ENCODE measurements at regions not wholly inside any gene's neighbourhood (a gene's known extent, or its start where the extent isn't known, plus 50 kb on each side); places are given as distances from the start of the nearest gene placed in this dataset.

DNA sequence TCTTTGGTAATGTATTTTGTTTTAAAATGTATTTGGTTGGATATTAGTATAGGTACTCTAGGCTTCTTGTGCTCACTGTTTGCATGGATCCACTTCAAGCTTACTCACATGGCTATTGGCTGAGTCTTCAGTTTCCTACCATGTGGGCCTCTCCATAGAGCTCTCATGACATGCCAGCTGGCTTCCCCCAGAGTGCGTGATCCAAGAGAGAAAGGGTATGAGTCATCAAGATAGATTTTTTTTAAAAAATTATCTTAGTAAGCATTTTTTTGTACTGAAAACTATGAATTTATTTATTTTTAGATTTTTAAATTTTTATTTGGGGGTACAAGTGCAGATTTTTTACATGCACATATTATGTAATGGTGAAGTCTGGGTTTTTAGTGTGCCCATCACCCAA lies 219.1 kb upstream of the AMOT start:
- TF ChIP-seq ZKSCAN5 (CRISPR knock-in tag; IDR thresholded peaks at IDR 0.05): no peak
- TF ChIP-seq MAFK (conservative IDR thresholded peaks at IDR 0.05 in 1 of 2, IDR thresholded peaks at IDR 0.05 in 1 of 2; ENCODE audit: low read length in 2 of 2): peak in 1 of 2 experiments; percentile 53; a peak in 2 of 4 replicates
- TF ChIP-seq MAFF (IDR thresholded peaks at IDR 0.05; ENCODE audit: low read depth, low read length): peak; percentile 44; the same call in 1 of the 2 replicates
- Histone ChIP-seq H3K36me3 (replicated peaks in 1 of 2; ENCODE audit: control insufficient read depth in 1 of 2, insufficient read depth in 2 of 2, low read length in 2 of 2) (no peaks in the 10 kb centered on the region), H3K4me1 (ENCODE audit: insufficient read depth, low read length) (no peaks in the 10 kb centered on the region), H4K20me1 (ENCODE audit: insufficient read depth, low read length) (no peaks in the 10 kb centered on the region), H3K4me2 (ENCODE audit: low read depth, low read length) (no peak overlapping the region), H3K9me3 (ENCODE audit: low read length) (no peaks in the 10 kb centered on the region), H2AFZ (ENCODE audit: low read length) (no peak overlapping the region), H3K4me3 (replicated peaks in 1 of 3; ENCODE audit: insufficient read depth in 1 of 3, low read depth in 2 of 3, low read length in 3 of 3) (no peak overlapping the region), H3K79me2 (ENCODE audit: insufficient read depth, low read length) (no peaks in the 10 kb centered on the region), H3K27ac (ENCODE audit: extremely low read length, insufficient read depth, low read length) (no peak overlapping the region), H3K27me3 (ENCODE audit: control insufficient read depth in 1 of 2, insufficient read depth in 2 of 2, low read length in 2 of 2) (no peaks in the 10 kb centered on the region), H3K9ac (ENCODE audit: insufficient read depth, low read depth, low read length) (no peak overlapping the region)
- ChIA-PET CTCF (ENCODE audit: low intra/inter-chr PET ratio, low total read pairs) (no interaction called here), POLR2A (no interaction called here)
- intact Hi-C loops (cut with micrococcal nuclease; ENCODE audit: unreplicated experiment) (no loop called here), in situ Hi-C loops (cut with HindIII; ENCODE audit: extremely low pct_ligation_motif_present, low pct_unique_long_range_greater_than_20kb) (no loop called here)
- FAIRE-seq (no peak), ATAC-seq (no peak), DNase-seq (ENCODE audit: low spot score) (no peak)
- WGBS (ENCODE audit: low lambda C conversion rate): 100% methylated on average over 1 of the region's 1 CpG
- no TSS peak for BruUV-seq (replicated peaks)

DNA sequence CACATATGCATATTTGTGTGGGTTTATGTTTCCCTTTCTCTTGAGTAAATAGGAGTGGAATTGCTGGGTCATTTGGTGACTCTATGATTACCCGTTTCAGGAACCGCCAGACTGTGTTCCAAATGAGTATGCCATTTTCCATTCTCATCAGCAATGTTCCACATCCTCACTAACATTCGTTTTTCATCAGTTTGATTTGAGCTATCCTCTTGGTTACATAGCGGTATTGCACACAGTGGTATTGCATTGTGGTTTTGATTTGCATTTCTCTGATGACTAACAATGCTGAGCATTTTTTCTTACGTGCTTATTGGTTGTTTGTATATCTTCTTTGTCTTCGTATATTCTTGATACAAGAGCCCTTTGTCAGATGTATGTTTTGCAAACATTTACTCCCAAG lies 218.0 kb upstream of the AMOT start:
- POLR2A ChIA-PET: no interaction called here
- 1% methylated on average over 6 of the region's 6 CpGs for WGBS (ENCODE audit: low lambda C conversion rate)
- CTCF ChIA-PET (ENCODE audit: low intra/inter-chr PET ratio, low total read pairs): no interaction called here
- no peaks in the 10 kb centered on the region for H3K27me3 ChIP-seq (ENCODE audit: control insufficient read depth in 1 of 2, insufficient read depth in 2 of 2, low read length in 2 of 2)
- BruUV-seq (replicated peaks): no TSS peak
- FAIRE-seq: no peak
- in situ Hi-C loops (cut with HindIII; ENCODE audit: extremely low pct_ligation_motif_present, low pct_unique_long_range_greater_than_20kb) (no loop called here), intact Hi-C loops (cut with micrococcal nuclease; ENCODE audit: unreplicated experiment) (no loop called here)
- ATAC-seq: no peak
- H3K27ac ChIP-seq (ENCODE audit: extremely low read length, insufficient read depth, low read length): no peak overlapping the region
- no peaks in the 10 kb centered on the region for H3K79me2 ChIP-seq (ENCODE audit: insufficient read depth, low read length)
- no peaks in the 10 kb centered on the region for H4K20me1 ChIP-seq (ENCODE audit: insufficient read depth, low read length)
- TF ChIP-seq CCAR2 (optimal IDR thresholded peaks at IDR 0.05; ENCODE audit: low read depth, low read length) (no peak), ZFP1 (CRISPR knock-in tag; IDR thresholded peaks at IDR 0.05) (no peak), ZNF101 (CRISPR knock-in tag; IDR thresholded peaks at IDR 0.05; ENCODE audit: borderline replicate concordance, low read depth) (no peak), ZNF816 (CRISPR knock-in tag; IDR thresholded peaks at IDR 0.05; ENCODE audit: borderline replicate concordance) (no peak), ZNF510 (CRISPR knock-in tag; IDR thresholded peaks at IDR 0.05; ENCODE audit: low read depth) (no peak), ZNF777 (CRISPR knock-in tag; IDR thresholded peaks at IDR 0.05) (no peak), ARID2 (CRISPR knock-in tag; IDR thresholded peaks at IDR 0.05; ENCODE audit: borderline replicate concordance) (no peak)
- TF ChIP-seq, protein P1, sequence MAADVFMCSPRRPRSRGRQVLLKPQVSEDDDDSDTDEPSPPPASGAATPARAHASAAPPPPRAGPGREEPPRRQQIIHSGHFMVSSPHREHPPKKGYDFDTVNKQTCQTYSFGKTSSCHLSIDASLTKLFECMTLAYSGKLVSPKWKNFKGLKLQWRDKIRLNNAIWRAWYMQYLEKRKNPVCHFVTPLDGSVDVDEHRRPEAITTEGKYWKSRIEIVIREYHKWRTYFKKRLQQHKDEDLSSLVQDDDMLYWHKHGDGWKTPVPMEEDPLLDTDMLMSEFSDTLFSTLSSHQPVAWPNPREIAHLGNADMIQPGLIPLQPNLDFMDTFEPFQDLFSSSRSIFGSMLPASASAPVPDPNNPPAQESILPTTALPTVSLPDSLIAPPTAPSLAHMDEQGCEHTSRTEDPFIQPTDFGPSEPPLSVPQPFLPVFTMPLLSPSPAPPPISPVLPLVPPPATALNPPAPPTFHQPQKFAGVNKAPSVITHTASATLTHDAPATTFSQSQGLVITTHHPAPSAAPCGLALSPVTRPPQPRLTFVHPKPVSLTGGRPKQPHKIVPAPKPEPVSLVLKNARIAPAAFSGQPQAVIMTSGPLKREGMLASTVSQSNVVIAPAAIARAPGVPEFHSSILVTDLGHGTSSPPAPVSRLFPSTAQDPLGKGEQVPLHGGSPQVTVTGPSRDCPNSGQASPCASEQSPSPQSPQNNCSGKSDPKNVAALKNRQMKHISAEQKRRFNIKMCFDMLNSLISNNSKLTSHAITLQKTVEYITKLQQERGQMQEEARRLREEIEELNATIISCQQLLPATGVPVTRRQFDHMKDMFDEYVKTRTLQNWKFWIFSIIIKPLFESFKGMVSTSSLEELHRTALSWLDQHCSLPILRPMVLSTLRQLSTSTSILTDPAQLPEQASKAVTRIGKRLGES (CRISPR knock-in tag; IDR thresholded peaks at IDR 0.05; ENCODE audit: borderline replicate concordance): no peak
- H3K4me1 ChIP-seq (ENCODE audit: insufficient read depth, low read length): no peaks in the 10 kb centered on the region
- no peak for DNase-seq (ENCODE audit: low spot score)
- no peak overlapping the region for H3K4me2 ChIP-seq (ENCODE audit: low read depth, low read length)
- no peak overlapping the region for H2AFZ ChIP-seq (ENCODE audit: low read length)
- no peak overlapping the region for H3K9ac ChIP-seq (ENCODE audit: insufficient read depth, low read depth, low read length)
- no peaks in the 10 kb centered on the region for H3K36me3 ChIP-seq (replicated peaks in 1 of 2; ENCODE audit: control insufficient read depth in 1 of 2, insufficient read depth in 2 of 2, low read length in 2 of 2)
- no peak overlapping the region for H3K4me3 ChIP-seq (replicated peaks in 1 of 3; ENCODE audit: insufficient read depth in 1 of 3, low read depth in 2 of 3, low read length in 3 of 3)
- no peaks in the 10 kb centered on the region for H3K9me3 ChIP-seq (ENCODE audit: low read length)
